GM23338 (cell line): ENCODE measurements at regions not wholly inside any gene's neighbourhood (a gene's known extent, or its start where the extent isn't known, plus 50 kb on each side); places are given as distances from the start of the nearest gene placed in this dataset.

Experiments
- ATAC-seq: fragments of 200-7000 bp; cut with Tn5 transposase; 3 replicates; pipeline ENCODE4 v1.9.1; 2020
- DNase-seq: peaks from one replicate; pipeline ENCODE4 v3.0.0-alpha.2; 2015; ENCODE audit warnings: low spot score
- H2AFZ ChIP-seq: fragments of 200-600 bp; sonication (generic); 2 replicates; pipeline ENCODE4 v1.8.0; 2016; ENCODE audit warnings: antibody characterized with exemption, mild to moderate bottlenecking, moderate library complexity
- H3F3A ChIP-seq: fragments of 200-600 bp; sonication (generic); replicated peaks from 2 replicates; pipeline ENCODE4 v1.8.0; 2017; ENCODE audit warnings: antibody characterized with exemption, mixed run types, low read depth
- H3K27ac ChIP-seq: fragments of 200-600 bp; sonication (generic); 2 replicates; pipeline ENCODE4 v1.6.1; 2016; ENCODE audit warnings: low read depth
- H3K27me3 ChIP-seq: fragments of 200-600 bp; sonication (generic); 2 replicates; pipeline ENCODE4 v1.8.0; 2016; ENCODE audit warnings: mild to moderate bottlenecking, mixed run types, moderate library complexity; ENCODE audit not compliant: insufficient read depth
- H3K36me3 ChIP-seq: fragments of 200-600 bp; sonication (generic); 2 replicates; pipeline ENCODE4 v1.8.0; 2016; ENCODE audit warnings: mild to moderate bottlenecking; ENCODE audit not compliant: insufficient read depth
- H3K4me1 ChIP-seq: fragments of 200-600 bp; sonication (generic); 2 replicates; pipeline ENCODE4 v1.8.0; 2016; ENCODE audit warnings: mild to moderate bottlenecking, moderate library complexity; ENCODE audit not compliant: insufficient read depth
- H3K4me2 ChIP-seq: fragments of 200-600 bp; sonication (generic); 2 replicates; pipeline ENCODE4 v1.7.1; 2017; ENCODE audit warnings: mixed run types
- H3K4me3 ChIP-seq: fragments of 200-600 bp; sonication (generic); 2 replicates; pipeline ENCODE4 v1.6.1; 2016; ENCODE audit warnings: mixed run types
- H3K79me2 ChIP-seq: fragments of 200-600 bp; sonication (generic); replicated peaks from 2 replicates; pipeline ENCODE4 v1.8.0; 2017; ENCODE audit warnings: mild to moderate bottlenecking; ENCODE audit not compliant: insufficient read depth
- H3K9me2 ChIP-seq: fragments of 200-600 bp; sonication (generic); 2 replicates; pipeline ENCODE4 v1.8.0; 2017; ENCODE audit not compliant: insufficient read depth
- H4K20me1 ChIP-seq: fragments of 200-600 bp; sonication (generic); replicated peaks from 2 replicates; pipeline ENCODE4 v1.8.0; 2017; ENCODE audit warnings: mild to moderate bottlenecking; ENCODE audit not compliant: insufficient read depth
- H3K27ac Mint-ChIP-seq: 2 replicates; pipeline ENCODE4 v1.8.0; 2020; ENCODE audit warnings: inconsistent platforms, mild to moderate bottlenecking, moderate library complexity, mixed read lengths
- H3K27me3 Mint-ChIP-seq: 3 replicates; pipeline ENCODE4 v1.8.0; 2022; ENCODE audit warnings: low read depth, mild to moderate bottlenecking, moderate library complexity, mixed read lengths, inconsistent platforms; ENCODE audit not compliant: insufficient read depth, poor library complexity
- H3K36me3 Mint-ChIP-seq: 3 replicates; pipeline ENCODE4 v1.8.0; 2021; ENCODE audit warnings: low read depth, mild to moderate bottlenecking, inconsistent platforms, moderate library complexity, mixed read lengths
- H3K4me1 Mint-ChIP-seq: 3 replicates; pipeline ENCODE4 v1.8.0; 2020; ENCODE audit warnings: mild to moderate bottlenecking, inconsistent platforms, mixed read lengths
- H3K4me3 Mint-ChIP-seq: 3 replicates; pipeline ENCODE4 v1.8.0; 2021; ENCODE audit warnings: moderate library complexity, mild to moderate bottlenecking, inconsistent platforms, mixed read lengths
- H3K9me3 Mint-ChIP-seq: 3 replicates; pipeline ENCODE4 v1.8.0; 2020; ENCODE audit warnings: moderate library complexity, mild to moderate bottlenecking, inconsistent platforms, mixed read lengths
- CREB1 ChIP-seq: fragments of 250-450 bp; sonication (Bioruptor Pico); IDR thresholded peaks from 2 replicates; pipeline ENCODE4 v1.5.0; 2020; ENCODE audit warnings: low read depth, mild to moderate bottlenecking, moderate library complexity
- EZH2 ChIP-seq: fragments of 200-600 bp; sonication (generic); IDR thresholded peaks from one replicate; pipeline ENCODE4 v1.8.0; 2017; ENCODE audit warnings: antibody characterized with exemption, mild to moderate bottlenecking, low read depth; ENCODE audit not compliant: unreplicated experiment
- EZH2phosphoT487 ChIP-seq: fragments of 200-600 bp; sonication (generic); IDR thresholded peaks from one replicate; pipeline ENCODE4 v1.8.1; 2018; ENCODE audit warnings: antibody characterized with exemption; ENCODE audit not compliant: unreplicated experiment
- NANOG ChIP-seq: IDR thresholded peaks from 2 replicates; pipeline ENCODE4 v1.6.1; 2016; ENCODE audit warnings: antibody characterized with exemption, borderline replicate concordance
- POLR2AphosphoS5 ChIP-seq: IDR thresholded peaks from 2 replicates; pipeline ENCODE4 v1.6.1; 2016; ENCODE audit warnings: antibody characterized with exemption, low read depth
- STAT1 ChIP-seq: IDR thresholded peaks from one replicate; pipeline ENCODE4 v1.6.1; 2016; ENCODE audit warnings: antibody characterized with exemption; ENCODE audit not compliant: unreplicated experiment
- ZNF114 ChIP-seq: fragments of 250-450 bp; sonication (Bioruptor Pico); IDR thresholded peaks from 2 replicates; pipeline ENCODE4 v1.5.0; 2020; ENCODE audit warnings: mild to moderate bottlenecking, moderate library complexity
- ZNF331 ChIP-seq: fragments of 250-450 bp; sonication (Bioruptor Pico); IDR thresholded peaks from 2 replicates; pipeline ENCODE4 v1.5.0; 2020; ENCODE audit warnings: low read depth, mild to moderate bottlenecking, moderate library complexity
- TF ChIP-seq, protein P1 (sequence below): fragments of 250-450 bp; sonication (Bioruptor Pico); IDR thresholded peaks from 2 replicates; pipeline ENCODE4 v1.5.0; 2020; ENCODE audit warnings: mild to moderate bottlenecking, moderate library complexity
- TF ChIP-seq, protein P2 (sequence below): IDR thresholded peaks from one replicate; pipeline ENCODE4 v1.6.1; 2018; ENCODE audit warnings: antibody characterized with exemption; ENCODE audit not compliant: unreplicated experiment

DNA sequence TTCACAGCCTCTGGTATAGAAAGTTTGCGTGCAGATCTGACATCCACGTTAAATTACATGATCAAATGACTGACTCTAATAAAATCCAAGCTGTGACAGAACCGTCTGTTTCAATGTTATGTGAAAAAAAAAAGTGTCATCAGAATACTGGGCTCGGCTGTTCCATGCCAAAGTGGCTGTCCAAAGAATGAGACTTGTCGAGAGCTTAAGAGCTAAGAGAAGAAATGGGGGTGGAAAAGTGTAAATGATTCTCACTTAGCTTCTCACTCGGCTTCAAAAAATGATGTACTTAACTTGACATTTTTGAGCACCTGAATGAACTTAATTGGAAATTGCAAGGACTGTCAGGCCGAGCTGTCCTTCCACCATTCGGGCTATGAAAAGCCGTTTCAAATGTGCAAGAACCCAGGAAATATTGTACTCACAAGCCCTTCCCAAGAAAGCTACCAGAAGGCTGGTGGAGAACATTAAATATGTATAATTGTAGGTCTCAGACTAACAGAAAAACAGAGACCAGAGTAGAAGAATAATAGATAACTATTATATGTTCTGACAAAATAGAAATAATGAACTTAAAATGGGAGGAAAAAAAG, 78.0 kb downstream of the DIO3 start:
- H3K4me1 ChIP-seq: no peaks in the 10 kb centered on the region
- no peaks in the 10 kb centered on the region for H3K36me3 ChIP-seq
- H4K20me1 ChIP-seq: no peaks in the 10 kb centered on the region
- no peaks in the 10 kb centered on the region for H3K27me3 ChIP-seq
- Mint-ChIP-seq H3K27ac (no peak overlapping the region), H3K4me1 (no peaks in the 10 kb centered on the region), H3K36me3 (no peaks in the 10 kb centered on the region), H3K4me3 (no peak overlapping the region), H3K27me3 (peaks cover 7% of the 10 kb centered on the region), H3K9me3 (peaks cover 4% of the 10 kb centered on the region; the same call in 2 of the 3 replicates)
- no peaks in the 10 kb centered on the region for H3F3A ChIP-seq
- H3K4me2 ChIP-seq: no peak overlapping the region
- no peaks in the 10 kb centered on the region for H3K79me2 ChIP-seq
- TF ChIP-seq STAT1: no peak
- no peak for TF ChIP-seq CREB1 (CRISPR knock-in tag)
- no peak for TF ChIP-seq EZH2phosphoT487
- no peak for TF ChIP-seq NANOG
- TF ChIP-seq POLR2AphosphoS5: no peak
- TF ChIP-seq EZH2: no peak
- TF ChIP-seq, protein P1, sequence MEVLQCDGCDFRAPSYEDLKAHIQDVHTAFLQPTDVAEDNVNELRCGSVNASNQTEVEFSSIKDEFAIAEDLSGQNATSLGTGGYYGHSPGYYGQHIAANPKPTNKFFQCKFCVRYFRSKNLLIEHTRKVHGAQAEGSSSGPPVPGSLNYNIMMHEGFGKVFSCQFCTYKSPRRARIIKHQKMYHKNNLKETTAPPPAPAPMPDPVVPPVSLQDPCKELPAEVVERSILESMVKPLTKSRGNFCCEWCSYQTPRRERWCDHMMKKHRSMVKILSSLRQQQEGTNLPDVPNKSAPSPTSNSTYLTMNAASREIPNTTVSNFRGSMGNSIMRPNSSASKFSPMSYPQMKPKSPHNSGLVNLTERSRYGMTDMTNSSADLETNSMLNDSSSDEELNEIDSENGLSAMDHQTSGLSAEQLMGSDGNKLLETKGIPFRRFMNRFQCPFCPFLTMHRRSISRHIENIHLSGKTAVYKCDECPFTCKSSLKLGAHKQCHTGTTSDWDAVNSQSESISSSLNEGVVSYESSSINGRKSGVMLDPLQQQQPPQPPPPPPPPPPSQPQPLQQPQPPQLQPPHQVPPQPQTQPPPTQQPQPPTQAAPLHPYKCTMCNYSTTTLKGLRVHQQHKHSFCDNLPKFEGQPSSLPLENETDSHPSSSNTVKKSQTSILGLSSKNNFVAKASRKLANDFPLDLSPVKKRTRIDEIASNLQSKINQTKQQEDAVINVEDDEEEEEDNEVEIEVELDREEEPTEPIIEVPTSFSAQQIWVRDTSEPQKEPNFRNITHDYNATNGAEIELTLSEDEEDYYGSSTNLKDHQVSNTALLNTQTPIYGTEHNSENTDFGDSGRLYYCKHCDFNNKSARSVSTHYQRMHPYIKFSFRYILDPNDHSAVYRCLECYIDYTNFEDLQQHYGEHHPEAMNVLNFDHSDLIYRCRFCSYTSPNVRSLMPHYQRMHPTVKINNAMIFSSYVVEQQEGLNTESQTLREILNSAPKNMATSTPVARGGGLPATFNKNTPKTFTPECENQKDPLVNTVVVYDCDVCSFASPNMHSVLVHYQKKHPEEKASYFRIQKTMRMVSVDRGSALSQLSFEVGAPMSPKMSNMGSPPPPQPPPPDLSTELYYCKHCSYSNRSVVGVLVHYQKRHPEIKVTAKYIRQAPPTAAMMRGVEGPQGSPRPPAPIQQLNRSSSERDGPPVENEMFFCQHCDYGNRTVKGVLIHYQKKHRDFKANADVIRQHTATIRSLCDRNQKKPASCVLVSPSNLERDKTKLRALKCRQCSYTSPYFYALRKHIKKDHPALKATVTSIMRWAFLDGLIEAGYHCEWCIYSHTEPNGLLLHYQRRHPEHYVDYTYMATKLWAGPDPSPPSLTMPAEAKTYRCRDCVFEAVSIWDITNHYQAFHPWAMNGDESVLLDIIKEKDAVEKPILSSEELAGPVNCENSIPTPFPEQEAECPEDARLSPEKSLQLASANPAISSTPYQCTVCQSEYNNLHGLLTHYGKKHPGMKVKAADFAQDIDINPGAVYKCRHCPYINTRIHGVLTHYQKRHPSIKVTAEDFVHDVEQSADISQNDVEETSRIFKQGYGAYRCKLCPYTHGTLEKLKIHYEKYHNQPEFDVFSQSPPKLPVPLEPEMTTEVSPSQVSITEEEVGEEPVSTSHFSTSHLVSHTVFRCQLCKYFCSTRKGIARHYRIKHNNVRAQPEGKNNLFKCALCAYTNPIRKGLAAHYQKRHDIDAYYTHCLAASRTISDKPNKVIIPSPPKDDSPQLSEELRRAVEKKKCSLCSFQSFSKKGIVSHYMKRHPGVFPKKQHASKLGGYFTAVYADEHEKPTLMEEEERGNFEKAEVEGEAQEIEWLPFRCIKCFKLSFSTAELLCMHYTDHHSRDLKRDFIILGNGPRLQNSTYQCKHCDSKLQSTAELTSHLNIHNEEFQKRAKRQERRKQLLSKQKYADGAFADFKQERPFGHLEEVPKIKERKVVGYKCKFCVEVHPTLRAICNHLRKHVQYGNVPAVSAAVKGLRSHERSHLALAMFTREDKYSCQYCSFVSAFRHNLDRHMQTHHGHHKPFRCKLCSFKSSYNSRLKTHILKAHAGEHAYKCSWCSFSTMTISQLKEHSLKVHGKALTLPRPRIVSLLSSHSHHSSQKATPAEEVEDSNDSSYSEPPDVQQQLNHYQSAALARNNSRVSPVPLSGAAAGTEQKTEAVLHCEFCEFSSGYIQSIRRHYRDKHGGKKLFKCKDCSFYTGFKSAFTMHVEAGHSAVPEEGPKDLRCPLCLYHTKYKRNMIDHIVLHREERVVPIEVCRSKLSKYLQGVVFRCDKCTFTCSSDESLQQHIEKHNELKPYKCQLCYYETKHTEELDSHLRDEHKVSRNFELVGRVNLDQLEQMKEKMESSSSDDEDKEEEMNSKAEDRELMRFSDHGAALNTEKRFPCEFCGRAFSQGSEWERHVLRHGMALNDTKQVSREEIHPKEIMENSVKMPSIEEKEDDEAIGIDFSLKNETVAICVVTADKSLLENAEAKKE (CRISPR knock-in tag): no peak
- TF ChIP-seq ZNF114 (CRISPR knock-in tag): no peak
- TF ChIP-seq ZNF331 (CRISPR knock-in tag): no peak
- TF ChIP-seq, protein P2, sequence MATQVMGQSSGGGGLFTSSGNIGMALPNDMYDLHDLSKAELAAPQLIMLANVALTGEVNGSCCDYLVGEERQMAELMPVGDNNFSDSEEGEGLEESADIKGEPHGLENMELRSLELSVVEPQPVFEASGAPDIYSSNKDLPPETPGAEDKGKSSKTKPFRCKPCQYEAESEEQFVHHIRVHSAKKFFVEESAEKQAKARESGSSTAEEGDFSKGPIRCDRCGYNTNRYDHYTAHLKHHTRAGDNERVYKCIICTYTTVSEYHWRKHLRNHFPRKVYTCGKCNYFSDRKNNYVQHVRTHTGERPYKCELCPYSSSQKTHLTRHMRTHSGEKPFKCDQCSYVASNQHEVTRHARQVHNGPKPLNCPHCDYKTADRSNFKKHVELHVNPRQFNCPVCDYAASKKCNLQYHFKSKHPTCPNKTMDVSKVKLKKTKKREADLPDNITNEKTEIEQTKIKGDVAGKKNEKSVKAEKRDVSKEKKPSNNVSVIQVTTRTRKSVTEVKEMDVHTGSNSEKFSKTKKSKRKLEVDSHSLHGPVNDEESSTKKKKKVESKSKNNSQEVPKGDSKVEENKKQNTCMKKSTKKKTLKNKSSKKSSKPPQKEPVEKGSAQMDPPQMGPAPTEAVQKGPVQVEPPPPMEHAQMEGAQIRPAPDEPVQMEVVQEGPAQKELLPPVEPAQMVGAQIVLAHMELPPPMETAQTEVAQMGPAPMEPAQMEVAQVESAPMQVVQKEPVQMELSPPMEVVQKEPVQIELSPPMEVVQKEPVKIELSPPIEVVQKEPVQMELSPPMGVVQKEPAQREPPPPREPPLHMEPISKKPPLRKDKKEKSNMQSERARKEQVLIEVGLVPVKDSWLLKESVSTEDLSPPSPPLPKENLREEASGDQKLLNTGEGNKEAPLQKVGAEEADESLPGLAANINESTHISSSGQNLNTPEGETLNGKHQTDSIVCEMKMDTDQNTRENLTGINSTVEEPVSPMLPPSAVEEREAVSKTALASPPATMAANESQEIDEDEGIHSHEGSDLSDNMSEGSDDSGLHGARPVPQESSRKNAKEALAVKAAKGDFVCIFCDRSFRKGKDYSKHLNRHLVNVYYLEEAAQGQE: no peak
- ATAC-seq: no peak
- H2AFZ ChIP-seq: no peak overlapping the region
- DNase-seq: no peak
- H3K4me3 ChIP-seq: no peak overlapping the region
- no peak overlapping the region for H3K27ac ChIP-seq
- 0 out of 2 replicates have a peak, but pooled peaks cover 3% of the 10 kb centered on the region for H3K9me2 ChIP-seq
